Adrenal gland (tissue), 9 donors: ENCODE measurements at regions not wholly inside any gene's neighbourhood (a gene's known extent, or its start where the extent isn't known, plus 50 kb on each side); places are given as distances from the start of the nearest gene placed in this dataset.

Source experiments
- DNase-seq, 7 donors: peaks; one replicate each; pipeline ENCODE4 v3.0.0-alpha.2; 2019 to 2020
- H3K27ac ChIP-seq, 5 donors: fragments of 200-600 bp; sonication (generic) in 4 of 5; 1 replicate in 3 of 5; 2 replicates in 2 of 5; pipeline versions ENCODE4 v1.5.1 to v1.8.0; 2016 to 2020; ENCODE audit warnings: mild to moderate bottlenecking in 1 of 5
- H3K27me3 ChIP-seq: fragments of 200-600 bp; 2 replicates; pipeline ENCODE4 v1.8.0; 2021
- H3K36me3 ChIP-seq, 2 donors: fragments of 200-600 bp; replicated peaks in 1 of 2; 1 replicate in 1 of 2; 2 replicates in 1 of 2; pipeline versions ENCODE4 v1.5.1 to v1.8.0; 2018 to 2022
- H3K4me1 ChIP-seq, 2 donors: fragments of 200-600 bp; replicated peaks in 1 of 2; 1 replicate in 1 of 2; 2 replicates in 1 of 2; pipeline versions ENCODE4 v1.5.1 to v1.8.0; 2018 to 2021
- H3K4me3 ChIP-seq, 4 donors: fragments of 200-600 bp; sonication (generic) in 3 of 4; one replicate each; pipeline ENCODE4 v1.5.1; 2016 to 2018
- H3K9me3 ChIP-seq, 3 donors: fragments of 200-600 bp; sonication (generic) in 1 of 3; replicated peaks in 1 of 3; 1 replicate in 2 of 3; 2 replicates in 1 of 3; pipeline versions ENCODE4 v1.5.1 to v1.8.0; 2016 to 2021
- POLR2A ChIP-seq, 2 donors: fragments of 450-650 bp; IDR thresholded peaks; one replicate each; pipeline ENCODE4 v1.6.1; 2017; ENCODE audit warnings: antibody characterized with exemption in 2 of 2, mild to moderate bottlenecking in 2 of 2, moderate library complexity in 1 of 2
- WGBS, 4 donors: extraction: QIAGEN DNeasy Blood & Tissue Kit in 2 of 4; methylation state at CpG; one replicate each; pipeline versions ENCODE4 v1.1.5 to v1.1.7; 2013 to 2017; 5-methylcytosine and 5-hydroxymethylcytosine counted together
- intact Hi-C, 2 donors: fragments of 100-400 bp; cut with DNase I; formaldehyde crosslinking; loops; one replicate each; pipeline versions ENCODE4 v1.14.1 to v1.15.0; 2022 to 2023
- TF ChIP-seq, protein P1 (sequence below), 6 experiments: fragments of 450-650 bp in 4 of 6; fragments of 200-600 bp in 2 of 6; sonication (generic) in 1 of 6; IDR thresholded peaks; 1 replicate in 5 of 6; 2 replicates in 1 of 6; pipeline versions ENCODE4 v1.5.1 to v1.8.0; 2016 to 2021; ENCODE audit warnings: antibody characterized with exemption in 6 of 6, mild to moderate bottlenecking in 2 of 6, moderate library complexity in 1 of 6
- donor health status: healthy with polysubstance abuse.
- donor health status: Bipolar disorder and iron deficiency.
- donor health status: DM: yes; HTN: yes; CAD: no.
- donor health status: DM: no; HTN: no; CAD: no.
- donor health status: DM: no; HTN: no; CAD: no.

- DNase-seq = no peak
- TF ChIP-seq, protein P1, sequence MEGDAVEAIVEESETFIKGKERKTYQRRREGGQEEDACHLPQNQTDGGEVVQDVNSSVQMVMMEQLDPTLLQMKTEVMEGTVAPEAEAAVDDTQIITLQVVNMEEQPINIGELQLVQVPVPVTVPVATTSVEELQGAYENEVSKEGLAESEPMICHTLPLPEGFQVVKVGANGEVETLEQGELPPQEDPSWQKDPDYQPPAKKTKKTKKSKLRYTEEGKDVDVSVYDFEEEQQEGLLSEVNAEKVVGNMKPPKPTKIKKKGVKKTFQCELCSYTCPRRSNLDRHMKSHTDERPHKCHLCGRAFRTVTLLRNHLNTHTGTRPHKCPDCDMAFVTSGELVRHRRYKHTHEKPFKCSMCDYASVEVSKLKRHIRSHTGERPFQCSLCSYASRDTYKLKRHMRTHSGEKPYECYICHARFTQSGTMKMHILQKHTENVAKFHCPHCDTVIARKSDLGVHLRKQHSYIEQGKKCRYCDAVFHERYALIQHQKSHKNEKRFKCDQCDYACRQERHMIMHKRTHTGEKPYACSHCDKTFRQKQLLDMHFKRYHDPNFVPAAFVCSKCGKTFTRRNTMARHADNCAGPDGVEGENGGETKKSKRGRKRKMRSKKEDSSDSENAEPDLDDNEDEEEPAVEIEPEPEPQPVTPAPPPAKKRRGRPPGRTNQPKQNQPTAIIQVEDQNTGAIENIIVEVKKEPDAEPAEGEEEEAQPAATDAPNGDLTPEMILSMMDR (IDR thresholded peaks at IDR 0.05) = no peak
- no peak for TF ChIP-seq POLR2A (IDR thresholded peaks at IDR 0.05)
- Histone ChIP-seq H3K4me3 (no peak overlapping the region), H3K4me1 (no peaks in the 10 kb centered on the region), H3K9me3 (peaks cover 0 to 4% (median 0%) of the 10 kb centered on the region in 3 donors), H3K27me3 (no peaks in the 10 kb centered on the region), H3K36me3 (no peaks in the 10 kb centered on the region), H3K27ac (no peak overlapping the region)
- intact Hi-C loops = no loop called here
- 51 to 70% (median 64%) methylated on average over 5 of the region's 5 CpGs for WGBS, 4 donors
These were observed 1143.9 kb upstream of the NXPH2 start for GRCh38 chr2:139924070-139924469.

DNA sequence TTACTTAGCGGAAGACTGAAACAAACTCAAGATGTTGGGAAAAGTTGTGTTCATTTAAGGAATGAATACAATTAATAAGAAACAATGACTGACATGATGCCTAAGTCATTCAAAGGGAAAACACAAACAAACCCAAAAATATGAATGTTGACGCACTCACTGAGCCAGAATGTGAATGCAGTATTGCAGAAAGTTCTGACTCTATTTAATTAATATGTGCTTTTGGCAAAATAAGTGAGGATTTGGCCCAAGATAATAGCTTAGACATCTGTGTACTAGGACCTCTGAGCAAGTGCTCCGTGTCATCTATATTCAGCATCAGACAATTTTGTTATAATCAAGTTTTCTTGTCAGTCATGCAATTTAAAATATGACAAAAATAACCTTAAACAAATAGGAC lies 1138.8 kb upstream of the NXPH2 start:
- H3K4me3 ChIP-seq = no peak overlapping the region
- no peaks in the 10 kb centered on the region for H3K27me3 ChIP-seq
- intact Hi-C loops = no loop called here
- no peaks in the 10 kb centered on the region for H3K4me1 ChIP-seq
- no peak for DNase-seq
- WGBS, 4 donors = 84 to 93% (median 87%) methylated on average over 3 of the region's 3 CpGs
- no peak overlapping the region for H3K27ac ChIP-seq
- no peaks in the 10 kb centered on the region for H3K36me3 ChIP-seq
- peaks cover 0 to 4% (median 0%) of the 10 kb centered on the region in 3 donors for H3K9me3 ChIP-seq
- no peak for TF ChIP-seq POLR2A (IDR thresholded peaks at IDR 0.05)
- TF ChIP-seq, protein P1 (IDR thresholded peaks at IDR 0.05) = no peak

DNA sequence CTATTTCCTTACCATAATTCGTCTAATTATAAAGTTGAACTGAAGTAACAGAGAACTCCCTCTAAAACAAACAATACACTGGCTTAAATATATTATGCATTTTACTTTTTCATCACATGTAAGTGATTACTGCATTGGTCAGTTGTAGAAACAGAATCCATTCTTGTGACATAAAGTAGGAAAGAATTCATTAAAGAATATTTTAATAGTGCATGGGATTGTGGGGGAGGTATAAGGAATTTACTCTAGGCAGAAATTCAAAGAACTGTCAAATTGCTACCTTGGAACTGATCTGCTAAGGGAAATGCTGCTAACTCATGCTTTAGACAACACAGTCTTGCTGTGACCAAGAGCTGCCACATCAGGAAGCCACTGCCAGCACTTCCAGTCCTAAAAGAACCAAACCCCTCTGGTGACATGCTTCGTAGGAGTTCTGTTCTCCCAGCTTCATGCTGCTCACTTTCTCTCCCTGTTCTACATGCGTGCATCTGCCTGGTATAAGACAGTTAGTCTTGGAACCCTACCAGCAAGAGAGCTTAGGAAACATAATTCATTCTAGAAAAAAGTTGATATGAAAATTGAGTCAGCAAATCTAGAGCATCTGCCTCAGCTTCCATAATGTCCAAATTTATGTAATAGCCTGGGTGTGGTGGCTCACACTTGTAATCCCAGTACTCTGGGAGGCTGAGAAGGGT lies 1137.6 kb upstream of the NXPH2 start:
- Histone ChIP-seq H3K9me3 (peaks cover 0 to 4% (median 0%) of the 10 kb centered on the region in 3 donors), H3K36me3 (no peaks in the 10 kb centered on the region), H3K4me3 (no peak overlapping the region), H3K27ac (no peak overlapping the region), H3K27me3 (no peaks in the 10 kb centered on the region), H3K4me1 (no peaks in the 10 kb centered on the region)
- no peak for DNase-seq
- intact Hi-C loops = no loop called here
- 54 to 62% (median 60%) methylated on average over 3 of the region's 3 CpGs for WGBS, 4 donors
- TF ChIP-seq, protein P1 (IDR thresholded peaks at IDR 0.05) = no peak
- TF ChIP-seq POLR2A (IDR thresholded peaks at IDR 0.05) = no peak

DNA sequence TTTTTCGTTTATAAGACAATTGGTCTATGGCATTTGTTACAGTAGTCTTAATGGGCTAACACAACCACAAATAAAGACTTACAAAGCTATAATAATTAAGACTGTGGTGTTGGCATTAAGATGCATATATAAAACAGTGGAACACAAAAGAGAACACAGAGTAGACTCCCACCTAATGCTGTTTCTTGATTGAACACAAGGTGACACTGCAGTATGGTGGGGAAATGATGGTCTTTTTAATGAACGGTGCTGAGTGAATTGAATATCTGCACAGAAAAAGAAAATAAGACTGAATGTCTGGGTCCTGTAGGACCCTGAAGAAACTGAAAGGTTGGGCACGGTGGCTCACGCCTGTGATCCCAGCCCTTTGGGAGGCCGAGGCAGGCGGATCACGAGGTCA lies 1136.6 kb upstream of the NXPH2 start:
- no peak overlapping the region for H3K4me3 ChIP-seq
- no peak for TF ChIP-seq POLR2A (IDR thresholded peaks at IDR 0.05)
- TF ChIP-seq, protein P1 (IDR thresholded peaks at IDR 0.05) = no peak
- no peak for DNase-seq
- H3K4me1 ChIP-seq = no peaks in the 10 kb centered on the region
- H3K9me3 ChIP-seq = peaks cover 0 to 2% (median 0%) of the 10 kb centered on the region in 3 donors
- intact Hi-C loops = no loop called here
- H3K36me3 ChIP-seq = no peaks in the 10 kb centered on the region
- 76 to 80% (median 79%) methylated on average over 7 of the region's 7 CpGs for WGBS, 4 donors
- H3K27me3 ChIP-seq = no peaks in the 10 kb centered on the region
- H3K27ac ChIP-seq = no peak overlapping the region
